Vagina (tissue), 2 donors: ENCODE measurements at regions not wholly inside any gene's neighbourhood (a gene's known extent, or its start where the extent isn't known, plus 50 kb on each side); places are given as distances from the start of the nearest gene placed in this dataset.

ENCODE experiments used
- DNase-seq, 2 donors: peaks; one replicate each; pipeline ENCODE4 v3.0.0-alpha.2; 2017; ENCODE audit errors: extremely low spot score in 2 of 2
- H3K27ac ChIP-seq: fragments of 200-600 bp; sonication (generic); one replicate; pipeline ENCODE4 v1.5.1; 2019
- H3K27me3 ChIP-seq: fragments of 200-600 bp; sonication (generic); one replicate; pipeline ENCODE4 v1.5.1; 2019
- H3K36me3 ChIP-seq, 2 donors: fragments of 200-600 bp; sonication (generic); one replicate each; pipeline ENCODE4 v1.5.1; 2017 to 2019
- H3K4me1 ChIP-seq: fragments of 200-600 bp; sonication (generic); one replicate; pipeline ENCODE4 v1.5.1; 2019
- H3K4me3 ChIP-seq, 2 donors: fragments of 200-600 bp; sonication (generic); 1 replicate in 1 of 2; 2 replicates in 1 of 2; pipeline ENCODE4 v1.5.1; 2016 to 2019
- H3K9me3 ChIP-seq: fragments of 200-600 bp; sonication (generic); one replicate; pipeline ENCODE4 v1.5.1; 2019
- POLR2A ChIP-seq, 2 donors: fragments of 450-650 bp; IDR thresholded peaks; one replicate each; pipeline ENCODE4 v1.6.1; 2017; ENCODE audit warnings: antibody characterized with exemption in 2 of 2, mild to moderate bottlenecking in 2 of 2, moderate library complexity in 2 of 2
- POLR2AphosphoS5 ChIP-seq, 2 donors: sonication (generic); formaldehyde crosslinking; IDR thresholded peaks; one replicate each; pipeline ENCODE4 v1.9.0; 2017; ENCODE audit warnings: antibody characterized with exemption in 2 of 2, mild to moderate bottlenecking in 2 of 2, low read depth in 1 of 2; ENCODE audit not compliant: insufficient read depth in 1 of 2
- intact Hi-C: fragments of 100-400 bp; cut with DNase I; formaldehyde crosslinking; loops from one replicate; pipeline ENCODE4 v1.15.1; 2023
- TF ChIP-seq, protein P1 (sequence below), 3 experiments: fragments of 450-650 bp in 2 of 3; fragments of 200-600 bp in 1 of 3; sonication (generic) in 1 of 3; IDR thresholded peaks; one replicate each; pipeline ENCODE4 v1.5.1; 2017 to 2019; ENCODE audit warnings: antibody characterized with exemption in 3 of 3, mild to moderate bottlenecking in 2 of 3, moderate library complexity in 2 of 3

DNA sequence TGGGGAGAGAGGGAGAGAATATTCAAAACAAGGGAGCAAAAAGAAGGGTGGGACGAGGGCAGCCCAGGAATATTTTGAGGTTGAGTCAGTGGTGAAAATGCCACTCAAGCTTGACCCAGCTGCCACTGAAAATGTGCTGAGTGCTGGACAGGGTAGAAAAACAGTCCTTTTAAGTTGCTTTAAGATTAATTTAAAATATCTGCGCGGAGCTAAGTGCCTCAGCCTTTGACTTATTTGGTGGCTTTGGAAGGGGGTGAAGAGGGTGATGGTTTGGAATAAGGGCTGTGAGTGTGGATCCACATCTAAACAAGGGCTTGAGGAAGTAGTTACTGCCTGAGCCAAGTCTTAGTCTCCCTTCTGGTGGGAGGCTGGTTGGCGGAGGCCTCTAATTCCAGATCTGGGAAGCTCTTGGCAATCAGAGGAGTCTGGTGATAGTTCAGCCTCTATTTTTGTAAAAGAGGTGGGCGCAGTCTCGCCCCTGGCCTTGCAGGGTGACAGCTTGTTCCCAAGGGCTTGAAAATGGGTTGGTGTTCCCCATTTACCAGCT is 280.8 kb upstream of the ROPN1 start:
- no peak for DNase-seq
- H3K4me1 ChIP-seq = peaks cover 42% of the 10 kb centered on the region

DNA sequence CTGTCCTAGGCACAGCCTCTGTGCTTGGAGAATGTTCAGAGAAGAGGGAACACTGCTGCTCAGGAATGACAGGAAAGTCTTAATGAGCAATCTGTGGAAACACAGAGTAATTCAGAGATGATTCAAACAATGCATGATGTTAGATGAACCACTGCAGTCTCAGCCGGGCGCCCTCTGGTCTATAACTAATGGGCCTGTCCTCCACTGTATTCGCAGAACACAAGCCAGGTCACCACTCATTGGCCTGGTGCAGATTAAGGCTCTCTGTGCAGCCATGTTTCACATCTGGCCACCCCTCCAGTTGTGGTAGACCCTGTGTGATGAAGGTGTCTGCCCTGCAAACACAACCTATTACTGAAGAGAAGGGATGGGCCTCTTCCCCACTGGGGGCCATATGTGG is 281.7 kb upstream of the ROPN1 start:
- no peak for TF ChIP-seq POLR2AphosphoS5 (IDR thresholded peaks at IDR 0.05; ENCODE audit: insufficient read depth in 1 of 2, low read depth in 1 of 2)
- TF ChIP-seq, protein P1, sequence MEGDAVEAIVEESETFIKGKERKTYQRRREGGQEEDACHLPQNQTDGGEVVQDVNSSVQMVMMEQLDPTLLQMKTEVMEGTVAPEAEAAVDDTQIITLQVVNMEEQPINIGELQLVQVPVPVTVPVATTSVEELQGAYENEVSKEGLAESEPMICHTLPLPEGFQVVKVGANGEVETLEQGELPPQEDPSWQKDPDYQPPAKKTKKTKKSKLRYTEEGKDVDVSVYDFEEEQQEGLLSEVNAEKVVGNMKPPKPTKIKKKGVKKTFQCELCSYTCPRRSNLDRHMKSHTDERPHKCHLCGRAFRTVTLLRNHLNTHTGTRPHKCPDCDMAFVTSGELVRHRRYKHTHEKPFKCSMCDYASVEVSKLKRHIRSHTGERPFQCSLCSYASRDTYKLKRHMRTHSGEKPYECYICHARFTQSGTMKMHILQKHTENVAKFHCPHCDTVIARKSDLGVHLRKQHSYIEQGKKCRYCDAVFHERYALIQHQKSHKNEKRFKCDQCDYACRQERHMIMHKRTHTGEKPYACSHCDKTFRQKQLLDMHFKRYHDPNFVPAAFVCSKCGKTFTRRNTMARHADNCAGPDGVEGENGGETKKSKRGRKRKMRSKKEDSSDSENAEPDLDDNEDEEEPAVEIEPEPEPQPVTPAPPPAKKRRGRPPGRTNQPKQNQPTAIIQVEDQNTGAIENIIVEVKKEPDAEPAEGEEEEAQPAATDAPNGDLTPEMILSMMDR (IDR thresholded peaks at IDR 0.05) = no peak
- TF ChIP-seq POLR2A (IDR thresholded peaks at IDR 0.05) = no peak
- Histone ChIP-seq H3K9me3 (no peaks in the 10 kb centered on the region), H3K27me3 (no peaks in the 10 kb centered on the region), H3K27ac (peak overlapping the region; percentile 57), H3K4me3 (no peak overlapping the region), H3K36me3 (no peaks in the 10 kb centered on the region), H3K4me1 (peaks cover 48% of the 10 kb centered on the region)
- DNase-seq = no peak
- intact Hi-C loops = loop anchor here (2.0 kb wide), 1 partner anchor 241 kb away; the partner anchor contains the start of gene KALRN

More for the DNA sequence above, 280.8 kb upstream of the ROPN1 start:
- peak in 1 of 2 donors; percentile 22 for TF ChIP-seq POLR2AphosphoS5 (IDR thresholded peaks at IDR 0.05; ENCODE audit: insufficient read depth in 1 of 2, low read depth in 1 of 2)
- TF ChIP-seq POLR2A (IDR thresholded peaks at IDR 0.05) = no peak
- TF ChIP-seq, protein P1 (IDR thresholded peaks at IDR 0.05) = no peak
- Histone ChIP-seq H3K36me3 (no peaks in the 10 kb centered on the region), H3K27ac (peak overlapping the region; percentile 57), H3K4me3 (no peak overlapping the region), H3K27me3 (no peaks in the 10 kb centered on the region), H3K9me3 (no peaks in the 10 kb centered on the region)
- intact Hi-C loops = loop anchor here (2.0 kb wide), 1 partner anchor 240 kb away; the partner anchor contains the start of gene KALRN

DNA sequence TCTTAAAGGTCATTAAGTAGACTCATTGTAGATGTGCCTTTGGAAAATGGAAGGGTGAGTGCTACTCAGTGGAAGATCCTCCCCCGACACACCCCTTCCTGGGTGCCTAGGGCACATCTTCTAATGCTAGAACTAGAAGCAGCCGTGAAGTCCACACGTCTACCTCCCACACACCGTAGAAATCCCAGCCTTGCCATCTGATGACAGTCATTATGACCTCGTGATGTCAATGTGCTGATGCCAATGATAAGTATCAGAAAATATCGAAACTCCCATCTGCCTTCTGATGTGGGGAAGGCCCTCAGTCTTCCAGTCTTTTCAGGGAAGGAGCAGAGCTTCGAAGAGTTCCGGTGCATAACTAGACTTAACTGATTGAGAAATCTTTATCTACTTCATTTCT is 282.1 kb upstream of the ROPN1 start:
- TF ChIP-seq POLR2A (IDR thresholded peaks at IDR 0.05) (no peak), POLR2AphosphoS5 (IDR thresholded peaks at IDR 0.05; ENCODE audit: insufficient read depth in 1 of 2, low read depth in 1 of 2) (no peak)
- TF ChIP-seq, protein P1 (IDR thresholded peaks at IDR 0.05) = no peak
- Histone ChIP-seq H3K4me3 (no peak overlapping the region), H3K4me1 (peaks cover 48% of the 10 kb centered on the region), H3K27me3 (no peaks in the 10 kb centered on the region), H3K27ac (peak overlapping the region; percentile 32), H3K9me3 (no peaks in the 10 kb centered on the region), H3K36me3 (no peaks in the 10 kb centered on the region)
- no peak for DNase-seq
- intact Hi-C loops = no loop called here

DNA sequence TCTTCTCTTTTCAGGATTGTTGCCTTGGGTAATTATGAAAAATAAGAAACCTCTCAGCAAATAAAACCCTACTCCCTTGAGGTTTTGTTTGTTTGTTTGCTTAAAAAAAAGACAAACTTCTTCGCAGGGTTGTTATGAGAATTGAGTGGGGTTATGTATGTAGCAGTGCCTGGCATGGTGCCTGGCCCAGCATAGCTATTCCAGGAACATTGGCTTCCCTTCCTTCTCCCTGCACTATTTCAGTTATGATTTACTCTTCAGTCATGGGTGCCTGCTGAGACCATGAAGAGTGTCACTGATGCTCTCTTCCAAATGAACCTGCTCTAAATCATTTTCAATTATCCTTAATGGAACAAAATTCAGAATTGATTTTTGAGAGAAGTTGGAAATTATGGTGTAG is 283.5 kb upstream of the ROPN1 start:
- intact Hi-C loops = no loop called here
- no peak overlapping the region for H3K4me3 ChIP-seq
- H3K27me3 ChIP-seq = no peaks in the 10 kb centered on the region
- no peaks in the 10 kb centered on the region for H3K36me3 ChIP-seq
- TF ChIP-seq, protein P1 (IDR thresholded peaks at IDR 0.05) = no peak
- no peak for TF ChIP-seq POLR2A (IDR thresholded peaks at IDR 0.05)
- no peak for TF ChIP-seq POLR2AphosphoS5 (IDR thresholded peaks at IDR 0.05; ENCODE audit: insufficient read depth in 1 of 2, low read depth in 1 of 2)
- peak overlapping the region; percentile 38 for H3K27ac ChIP-seq
- DNase-seq = no peak
- peaks cover 48% of the 10 kb centered on the region for H3K4me1 ChIP-seq
- no peaks in the 10 kb centered on the region for H3K9me3 ChIP-seq

DNA sequence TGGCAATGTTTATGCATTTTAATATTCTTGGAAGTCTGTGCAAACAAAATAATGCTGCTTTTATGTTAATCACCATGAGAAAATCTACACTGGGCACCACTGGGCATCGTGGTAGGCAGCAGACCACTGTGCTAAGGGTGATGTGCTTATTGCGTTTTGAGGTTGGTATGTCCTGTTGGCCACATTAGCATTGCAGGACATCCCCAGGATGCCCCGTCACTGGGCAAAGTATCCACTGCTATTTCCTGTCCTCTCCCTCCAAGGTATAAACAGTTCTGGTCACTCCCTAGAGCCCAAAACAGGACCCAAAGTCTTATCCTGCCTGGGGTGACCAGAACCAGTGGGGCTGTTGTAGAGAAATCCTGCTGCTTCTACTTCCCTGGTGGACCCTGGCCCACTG is 284.2 kb upstream of the ROPN1 start:
- no peak for DNase-seq
- Histone ChIP-seq H3K27me3 (no peaks in the 10 kb centered on the region), H3K4me3 (no peak overlapping the region), H3K27ac (peak overlapping the region; percentile 38), H3K4me1 (peaks cover 48% of the 10 kb centered on the region), H3K36me3 (no peaks in the 10 kb centered on the region), H3K9me3 (no peaks in the 10 kb centered on the region)
- TF ChIP-seq POLR2A (IDR thresholded peaks at IDR 0.05) (no peak), POLR2AphosphoS5 (IDR thresholded peaks at IDR 0.05; ENCODE audit: insufficient read depth in 1 of 2, low read depth in 1 of 2) (no peak)
- TF ChIP-seq, protein P1 (IDR thresholded peaks at IDR 0.05) = no peak
- intact Hi-C loops = no loop called here
